T-cell (primary cell): ENCODE measurements at regions not wholly inside any gene's neighbourhood (a gene's known extent, or its start where the extent isn't known, plus 50 kb on each side); places are given as distances from the start of the nearest gene placed in this dataset.
A peak's percentile ranks its signal among the peaks of the same experiment; 100 is the strongest.
"Not testable (repeated sequence)": the region's sequence is repeated elsewhere in the genome, so short reads cannot be mapped to it uniquely, and the experiment has no call there.

Experiments used
- ATAC-seq, 4 experiments: fragments of 200-7000 bp in 3 of 4; fragments of 150-1000 bp in 1 of 4; cut with Tn5 transposase; replicated peaks in 1 of 4; 1 replicate in 3 of 4; 2 replicates in 1 of 4; pipeline ENCODE4 v1.10.0; 2021; ENCODE audit warnings: moderate library complexity in 3 of 4, mild to moderate bottlenecking in 2 of 4, moderate number of reproducible peaks in 1 of 4
- CTCF ChIA-PET, 2 donors: fragments of 300-600 bp; sonication (Branson Sonifier 250); formaldehyde crosslinking; loops; one replicate each; lab custom pipeline; 2022; ENCODE audit warnings: antibody characterized with exemption in 2 of 2; lab: Charles Lee
- POLR2A ChIA-PET, 2 donors: fragments of 300-600 bp; sonication (Branson Sonifier 250); formaldehyde crosslinking; loops; one replicate each; lab custom pipeline; 2022; ENCODE audit warnings: antibody characterized with exemption in 2 of 2; lab: Charles Lee
- DNase-seq, 35 experiments: peaks; one replicate each; pipeline versions ENCODE4 v3.0.0 to v3.0.0-alpha.2; 2013 to 2023
- H3K27ac ChIP-seq: one replicate; pipeline ENCODE4 v1.5.1; 2013; ENCODE audit warnings: low read length
- H3K27me3 ChIP-seq, 2 experiments: replicated peaks in 1 of 2; 1 replicate in 1 of 2; 2 replicates in 1 of 2; pipeline versions ENCODE4 v1.6.1 to v1.7.0; 2013; ENCODE audit warnings: low read length in 1 of 2, mixed read lengths in 1 of 2; ENCODE audit not compliant: control insufficient read depth in 2 of 2, insufficient read depth in 2 of 2; ENCODE audit errors: extremely low read depth in 1 of 2
- H3K36me3 ChIP-seq, 2 donors: 1 replicate in 1 of 2; 2 replicates in 1 of 2; pipeline versions ENCODE4 v1.6.1 to v1.7.0; 2013; ENCODE audit warnings: low read length in 1 of 2; ENCODE audit not compliant: control insufficient read depth in 2 of 2, insufficient read depth in 1 of 2; ENCODE audit errors: extremely low read depth in 1 of 2
- H3K4me1 ChIP-seq, 2 experiments: 1 replicate in 1 of 2; 2 replicates in 1 of 2; pipeline versions ENCODE4 v1.6.1 to v1.7.0; 2013; ENCODE audit warnings: low read length in 2 of 2, mixed read lengths in 1 of 2; ENCODE audit not compliant: insufficient read depth in 2 of 2, control insufficient read depth in 1 of 2; ENCODE audit errors: extremely low read depth in 1 of 2
- H3K4me3 ChIP-seq, 2 donors: 1 replicate in 1 of 2; 2 replicates in 1 of 2; pipeline versions ENCODE4 v1.5.1 to v1.7.0; 2013; ENCODE audit warnings: mild to moderate bottlenecking in 2 of 2, low read length in 1 of 2, moderate library complexity in 1 of 2; ENCODE audit not compliant: control insufficient read depth in 1 of 2; ENCODE audit errors: extremely low read depth in 1 of 2
- H3K9me3 ChIP-seq: 2 replicates; pipeline ENCODE4 v1.7.0; 2013
- H3K27ac Mint-ChIP-seq, 2 donors: one replicate each; pipeline ENCODE4 v1.8.0; 2020 to 2021; ENCODE audit warnings: mild to moderate bottlenecking in 2 of 2, mixed read lengths in 2 of 2
- H3K27me3 Mint-ChIP-seq, 2 donors: one replicate each; pipeline ENCODE4 v1.8.0; 2021 to 2022; ENCODE audit warnings: mixed read lengths in 2 of 2
- H3K36me3 Mint-ChIP-seq: one replicate; pipeline ENCODE4 v1.8.0; 2021; ENCODE audit warnings: mixed read lengths
- H3K4me1 Mint-ChIP-seq, 3 donors: one replicate each; pipeline ENCODE4 v1.8.0; 2020 to 2022; ENCODE audit warnings: mixed read lengths in 3 of 3, mild to moderate bottlenecking in 1 of 3
- H3K4me3 Mint-ChIP-seq, 3 donors: one replicate each; pipeline ENCODE4 v1.8.0; 2020 to 2022; ENCODE audit warnings: mild to moderate bottlenecking in 3 of 3, mixed read lengths in 3 of 3, moderate library complexity in 3 of 3
- H3K9me3 Mint-ChIP-seq, 3 donors: one replicate each; pipeline ENCODE4 v1.8.0; 2020 to 2022; ENCODE audit warnings: mixed read lengths in 3 of 3
- WGBS: methylation state at CpG from one replicate; pipeline ENCODE4 v1.1.5; 2013; ENCODE audit warnings: missing lambda C conversion rate; ENCODE audit not compliant: insufficient coverage; 5-methylcytosine and 5-hydroxymethylcytosine counted together

DNA sequence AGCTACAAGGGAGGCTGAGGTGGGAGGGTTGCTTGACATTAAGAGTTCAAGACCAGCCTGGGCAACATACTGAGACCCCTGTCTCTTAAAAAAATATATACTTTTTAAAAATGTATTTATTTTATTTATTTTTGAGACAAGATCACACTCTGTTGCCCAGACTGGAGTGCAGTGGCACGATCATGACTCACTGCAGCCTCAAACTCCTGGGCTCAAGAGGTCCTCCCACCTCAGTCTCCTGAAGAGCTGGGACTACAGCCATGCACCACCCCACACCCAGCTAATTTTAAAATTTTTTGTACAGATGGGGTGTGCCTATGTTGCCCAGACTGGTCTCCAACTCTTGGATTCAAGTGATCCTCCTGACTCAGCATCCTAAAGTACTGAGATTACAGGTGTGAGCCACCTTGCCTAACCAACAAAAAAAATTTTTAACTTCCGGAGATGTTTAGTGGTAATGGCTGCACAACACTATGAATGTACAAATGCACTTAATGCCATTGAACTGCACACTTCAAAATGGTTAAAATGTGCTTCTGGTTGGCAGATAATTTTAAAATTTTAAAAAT is 288.5 kb downstream of the GOLGA6L6 start:
- POLR2A ChIA-PET, H3K27ac ChIP-seq, H3K9me3 ChIP-seq, H3K27ac Mint-ChIP-seq, H3K27me3 ChIP-seq, H3K4me1 Mint-ChIP-seq, H3K27me3 Mint-ChIP-seq, H3K9me3 Mint-ChIP-seq, H3K36me3 Mint-ChIP-seq, H3K36me3 ChIP-seq, H3K4me3 Mint-ChIP-seq, DNase-seq, CTCF ChIA-PET, ATAC-seq, H3K4me3 ChIP-seq: not testable (repeated sequence)
- peaks cover 0 to 11% of the 10 kb centered on the region in 2 experiments for H3K4me1 ChIP-seq
- WGBS, result 67% methylated on average over 1 of the region's 2 CpGs

DNA sequence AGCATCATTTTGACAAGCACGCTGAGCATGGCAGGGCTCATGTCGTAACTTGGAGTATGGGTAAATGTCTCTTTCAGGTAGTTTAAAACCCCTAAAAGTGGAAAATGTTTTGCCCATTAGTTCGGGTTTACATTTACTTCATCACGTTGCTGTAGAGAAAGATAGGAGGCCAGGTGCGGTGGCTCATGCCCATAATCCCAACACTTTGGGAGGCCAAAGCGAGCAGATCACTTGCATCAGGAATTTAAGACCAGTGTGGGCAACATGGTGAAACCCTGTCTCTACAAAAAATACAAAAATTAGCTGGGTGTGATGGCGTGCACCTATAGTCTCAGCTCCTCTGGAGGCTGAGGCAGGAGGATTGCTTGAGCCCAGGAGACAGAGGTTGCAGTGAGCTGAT is 289.6 kb downstream of the GOLGA6L6 start:
- H3K27ac Mint-ChIP-seq, CTCF ChIA-PET: not testable (repeated sequence)
- WGBS, result 82% methylated on average over 6 of the region's 7 CpGs

DNA sequence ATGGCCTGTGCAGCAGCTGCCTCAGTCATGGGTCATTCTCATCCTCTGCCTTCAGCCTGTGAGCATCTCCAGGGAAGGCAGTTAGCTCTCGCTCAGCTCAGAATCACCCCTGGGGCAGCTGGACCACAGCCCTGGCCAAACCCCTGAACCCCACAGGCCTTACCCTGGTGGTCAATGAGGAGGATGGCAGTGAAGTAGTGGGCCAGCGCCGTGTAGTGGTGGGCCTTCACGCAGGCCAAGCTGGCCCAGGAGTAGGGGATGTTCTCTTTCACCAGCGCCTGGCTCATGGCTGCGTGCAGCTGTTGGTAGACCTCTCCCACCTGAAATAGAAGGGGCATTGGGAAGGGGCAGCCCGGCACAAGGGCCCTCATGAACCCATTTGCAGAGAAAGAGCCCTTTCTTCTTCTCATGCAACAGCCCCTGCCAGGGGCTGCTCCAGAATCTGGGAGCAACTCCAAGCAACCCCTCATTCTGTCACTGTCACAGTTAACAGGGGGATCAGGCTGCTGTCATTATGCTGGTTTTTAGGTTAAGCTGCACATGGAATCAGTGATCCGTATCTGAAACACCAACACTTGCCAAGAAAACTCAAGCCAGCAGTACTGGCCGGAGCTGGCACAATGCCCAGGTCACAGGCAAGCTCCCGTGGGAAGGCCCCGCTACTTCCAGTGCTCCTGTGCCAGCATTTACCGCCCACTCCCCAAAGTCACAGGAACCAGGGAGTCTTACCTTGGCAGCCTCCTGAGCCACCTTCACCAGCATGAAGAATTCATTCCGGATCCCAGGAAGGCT is 290.2 kb downstream of the GOLGA6L6 start:
- H3K4me1 ChIP-seq, result peaks cover 0 to 11% of the 10 kb centered on the region in 2 experiments
- H3K4me3 Mint-ChIP-seq, DNase-seq, CTCF ChIA-PET, H3K36me3 Mint-ChIP-seq, H3K4me3 ChIP-seq, POLR2A ChIA-PET, H3K36me3 ChIP-seq, ATAC-seq, H3K27ac Mint-ChIP-seq, H3K27me3 ChIP-seq, H3K27ac ChIP-seq, H3K9me3 Mint-ChIP-seq, H3K4me1 Mint-ChIP-seq, H3K27me3 Mint-ChIP-seq, H3K9me3 ChIP-seq: not testable (repeated sequence)
- 88% methylated on average over 12 of the region's 13 CpGs for WGBS

More for the DNA sequence above, 289.6 kb downstream of the GOLGA6L6 start:
- H3K27me3 ChIP-seq, DNase-seq, H3K27me3 Mint-ChIP-seq, H3K4me1 Mint-ChIP-seq, H3K36me3 ChIP-seq, H3K9me3 Mint-ChIP-seq, H3K4me3 ChIP-seq, H3K36me3 Mint-ChIP-seq, POLR2A ChIA-PET, ATAC-seq, H3K4me3 Mint-ChIP-seq, H3K27ac ChIP-seq, H3K9me3 ChIP-seq: not testable (repeated sequence)
- peaks cover 0 to 11% of the 10 kb centered on the region in 2 experiments for H3K4me1 ChIP-seq

DNA sequence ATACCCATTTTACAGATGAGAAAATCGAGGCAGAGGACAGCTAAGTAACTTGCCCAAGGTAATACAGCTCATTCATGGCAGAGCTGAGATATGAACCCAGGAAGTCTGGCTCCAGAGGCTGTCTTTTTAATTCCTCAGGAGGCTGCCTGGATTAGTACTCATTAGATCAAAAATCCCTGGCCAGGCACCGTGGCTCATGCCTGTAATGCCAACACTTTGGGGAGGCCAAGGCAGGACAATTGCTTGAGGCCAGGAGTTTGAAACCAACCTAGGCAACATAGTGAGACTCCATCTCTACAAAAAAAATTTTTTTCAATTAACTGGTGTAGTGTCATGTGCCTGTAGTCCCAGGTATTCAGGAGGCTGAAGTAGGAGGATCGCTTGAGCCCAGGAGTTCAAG is 291.4 kb downstream of the GOLGA6L6 start:
- not testable (repeated sequence) for DNase-seq, H3K27ac Mint-ChIP-seq
- 73% methylated on average over 1 of the region's 3 CpGs for WGBS

DNA sequence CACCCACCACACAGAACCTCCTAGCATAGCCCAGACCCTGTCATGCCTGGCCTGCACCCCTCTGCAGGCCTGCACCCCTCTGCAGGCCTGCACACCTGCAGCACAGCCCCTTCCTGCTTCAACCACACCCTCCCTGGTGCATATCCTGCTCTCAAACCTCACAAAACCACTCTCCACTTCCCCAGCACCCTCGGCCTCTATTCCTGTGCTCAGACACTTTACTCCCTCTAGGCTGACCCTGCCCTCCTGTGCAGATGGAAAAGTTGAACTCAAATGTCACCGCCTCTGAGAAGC is 292.0 kb downstream of the GOLGA6L6 start:
- POLR2A ChIA-PET, H3K4me3 Mint-ChIP-seq: not testable (repeated sequence)
- ATAC-seq, result peak in 1 of 4 experiments; percentile 43

More for the DNA sequence above, 291.4 kb downstream of the GOLGA6L6 start:
- POLR2A ChIA-PET, H3K27me3 Mint-ChIP-seq, H3K36me3 ChIP-seq, H3K4me1 Mint-ChIP-seq, ATAC-seq, H3K4me3 Mint-ChIP-seq, H3K9me3 Mint-ChIP-seq, H3K9me3 ChIP-seq, H3K36me3 Mint-ChIP-seq, H3K4me3 ChIP-seq, H3K27ac ChIP-seq, H3K27me3 ChIP-seq: not testable (repeated sequence)
- CTCF ChIA-PET, result interaction anchor here in 1 of 2 donors (0.7 kb wide), 1 partner anchor 1994 kb away, joined by 4 read pairs; no protein-coding TSS in a partner anchor
- H3K4me1 ChIP-seq, result peaks cover 0 to 11% of the 10 kb centered on the region in 2 experiments

DNA sequence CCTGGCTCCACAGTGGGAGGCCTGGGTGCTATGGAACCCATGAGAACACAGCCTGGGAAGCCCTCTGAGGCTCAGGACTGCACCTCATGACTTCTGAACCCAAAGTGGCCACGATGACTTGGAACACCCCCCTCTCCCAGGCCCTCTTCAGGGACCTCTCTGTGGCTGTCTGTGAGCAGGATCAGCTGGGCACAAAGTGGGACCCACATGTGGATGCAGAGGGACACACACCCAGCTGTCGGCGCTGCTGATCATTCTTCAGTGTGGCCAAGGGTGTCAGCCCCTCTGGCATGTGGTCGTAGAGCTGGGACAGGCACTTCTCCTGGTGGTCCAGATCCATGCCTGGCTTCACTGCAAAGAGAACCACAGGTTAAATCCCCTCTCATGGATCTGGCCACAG is 293.2 kb downstream of the GOLGA6L6 start:
- H3K27ac Mint-ChIP-seq, H3K27me3 Mint-ChIP-seq, H3K4me1 Mint-ChIP-seq, H3K36me3 Mint-ChIP-seq, CTCF ChIA-PET, H3K4me3 ChIP-seq, H3K36me3 ChIP-seq, POLR2A ChIA-PET, DNase-seq, H3K9me3 ChIP-seq, H3K9me3 Mint-ChIP-seq, H3K4me3 Mint-ChIP-seq, H3K27ac ChIP-seq, H3K27me3 ChIP-seq: not testable (repeated sequence)
- peak in 1 of 4 experiments; percentile 10 for ATAC-seq
- WGBS, result 88% methylated on average over 4 of the region's 4 CpGs
- peaks cover 0 to 11% of the 10 kb centered on the region in 2 experiments for H3K4me1 ChIP-seq

More for the DNA sequence above, 292.0 kb downstream of the GOLGA6L6 start:
- peak overlapping the region in 1 of 2 donors; percentile 37 for H3K27ac Mint-ChIP-seq
- not testable (repeated sequence) for H3K27me3 Mint-ChIP-seq, H3K27ac ChIP-seq, H3K4me1 Mint-ChIP-seq, DNase-seq, H3K36me3 Mint-ChIP-seq, H3K9me3 ChIP-seq, H3K36me3 ChIP-seq, H3K9me3 Mint-ChIP-seq, H3K27me3 ChIP-seq, H3K4me3 ChIP-seq
- CTCF ChIA-PET, result interaction anchor here in 1 of 2 donors (0.7 kb wide), 1 partner anchor 1994 kb away, joined by 4 read pairs; no protein-coding TSS in a partner anchor
- peaks cover 0 to 11% of the 10 kb centered on the region in 2 experiments for H3K4me1 ChIP-seq
- WGBS, result 53% methylated on average over 2 of the region's 2 CpGs
